Neural progenitor cell (in vitro differentiated cells): ENCODE measurements at regions not wholly inside any gene's neighbourhood (a gene's known extent, or its start where the extent isn't known, plus 50 kb on each side); places are given as distances from the start of the nearest gene placed in this dataset.
"Not testable (repeated sequence)": the region's sequence is repeated elsewhere in the genome, so short reads cannot be mapped to it uniquely, and the experiment has no call there.

Experiments
- EZH2 ChIP-seq: fragments of 200-600 bp; sonication (generic); IDR thresholded peaks from 2 replicates; pipeline ENCODE4 v1.6.1; 2017; ENCODE audit warnings: antibody characterized with exemption, mild to moderate bottlenecking, moderate library complexity
- EZH2phosphoT487 ChIP-seq: fragments of 200-600 bp; sonication (generic); IDR thresholded peaks from 2 replicates; pipeline ENCODE4 v1.6.1; 2017; ENCODE audit warnings: antibody characterized with exemption
- TF ChIP-seq, protein P1 (sequence below): fragments of 200-600 bp; sonication (generic); IDR thresholded peaks from 2 replicates; pipeline ENCODE4 v1.5.1; 2017; ENCODE audit warnings: antibody characterized with exemption, mild to moderate bottlenecking

- TF ChIP-seq, protein P1, sequence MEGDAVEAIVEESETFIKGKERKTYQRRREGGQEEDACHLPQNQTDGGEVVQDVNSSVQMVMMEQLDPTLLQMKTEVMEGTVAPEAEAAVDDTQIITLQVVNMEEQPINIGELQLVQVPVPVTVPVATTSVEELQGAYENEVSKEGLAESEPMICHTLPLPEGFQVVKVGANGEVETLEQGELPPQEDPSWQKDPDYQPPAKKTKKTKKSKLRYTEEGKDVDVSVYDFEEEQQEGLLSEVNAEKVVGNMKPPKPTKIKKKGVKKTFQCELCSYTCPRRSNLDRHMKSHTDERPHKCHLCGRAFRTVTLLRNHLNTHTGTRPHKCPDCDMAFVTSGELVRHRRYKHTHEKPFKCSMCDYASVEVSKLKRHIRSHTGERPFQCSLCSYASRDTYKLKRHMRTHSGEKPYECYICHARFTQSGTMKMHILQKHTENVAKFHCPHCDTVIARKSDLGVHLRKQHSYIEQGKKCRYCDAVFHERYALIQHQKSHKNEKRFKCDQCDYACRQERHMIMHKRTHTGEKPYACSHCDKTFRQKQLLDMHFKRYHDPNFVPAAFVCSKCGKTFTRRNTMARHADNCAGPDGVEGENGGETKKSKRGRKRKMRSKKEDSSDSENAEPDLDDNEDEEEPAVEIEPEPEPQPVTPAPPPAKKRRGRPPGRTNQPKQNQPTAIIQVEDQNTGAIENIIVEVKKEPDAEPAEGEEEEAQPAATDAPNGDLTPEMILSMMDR: not testable (repeated sequence)
- not testable (repeated sequence) for TF ChIP-seq EZH2phosphoT487, EZH2
Measured at GRCh38 chr10:21438914-21439313, 86.6 kb downstream of the SKIDA1 start.
